K562 (cell line): ENCODE measurements at regions not wholly inside any gene's neighbourhood (a gene's known extent, or its start where the extent isn't known, plus 50 kb on each side); places are given as distances from the start of the nearest gene placed in this dataset.

Experiments
- CTCF ChIP-seq, 3 experiments: IDR thresholded peaks in 2 of 3; conservative IDR thresholded peaks in 1 of 3; 2 replicates each; pipeline ENCODE4 v1.5.1; 2011 to 2012; ENCODE audit warnings: low read length in 3 of 3, mild to moderate bottlenecking in 3 of 3, control low read depth in 2 of 3, improper control_type of control experiment in 1 of 3, inconsistent platforms in 1 of 3, low read depth in 1 of 3, mixed read lengths in 1 of 3, moderate library complexity in 1 of 3; ENCODE audit not compliant: insufficient read depth in 2 of 3
- EP300 ChIP-seq: IDR thresholded peaks from 2 replicates; pipeline ENCODE4 v1.6.1; 2012; ENCODE audit warnings: low read length, improper control_type of control experiment
- IRF9 ChIP-seq: fragments of 450-650 bp; IDR thresholded peaks from 2 replicates; pipeline ENCODE4 v1.6.1; 2016; ENCODE audit warnings: missing biosample characterization, missing genetic modification characterization
- PREB ChIP-seq: sonication (generic); formaldehyde crosslinking; IDR thresholded peaks from 2 replicates; pipeline ENCODE4 v1.8.1; 2023; ENCODE audit warnings: mild to moderate bottlenecking, missing genetic modification reagents
- ZEB2 ChIP-seq: fragments of 450-650 bp; IDR thresholded peaks from 2 replicates; pipeline ENCODE4 v1.6.1; 2016
- ZNF408 ChIP-seq: fragments of 250-450 bp; sonication (Bioruptor Pico); IDR thresholded peaks from 2 replicates; pipeline ENCODE4 v1.4.0; 2020; ENCODE audit warnings: low read depth, mild to moderate bottlenecking, moderate library complexity
- TF ChIP-seq, protein P1 (sequence below): sonication (generic); formaldehyde crosslinking; IDR thresholded peaks from 2 replicates; pipeline ENCODE4 v1.8.0; 2022; ENCODE audit warnings: mild to moderate bottlenecking, missing genetic modification reagents

GRCh38 chr6:170018422-170018935 lies 267.1 kb downstream of the ERMARD start:
- TF ChIP-seq PREB (no peak), ZNF408 (CRISPR knock-in tag) (no peak), IRF9 (tag) (no peak), CTCF (IDR thresholded peaks at IDR 0.05 in 2 of 3, conservative IDR thresholded peaks at IDR 0.05 in 1 of 3; ENCODE audit: insufficient read depth in 2 of 3, low read depth in 1 of 3, low read length in 3 of 3) (no peak), EP300 (no peak), ZEB2 (no peak)
- TF ChIP-seq, protein P1, sequence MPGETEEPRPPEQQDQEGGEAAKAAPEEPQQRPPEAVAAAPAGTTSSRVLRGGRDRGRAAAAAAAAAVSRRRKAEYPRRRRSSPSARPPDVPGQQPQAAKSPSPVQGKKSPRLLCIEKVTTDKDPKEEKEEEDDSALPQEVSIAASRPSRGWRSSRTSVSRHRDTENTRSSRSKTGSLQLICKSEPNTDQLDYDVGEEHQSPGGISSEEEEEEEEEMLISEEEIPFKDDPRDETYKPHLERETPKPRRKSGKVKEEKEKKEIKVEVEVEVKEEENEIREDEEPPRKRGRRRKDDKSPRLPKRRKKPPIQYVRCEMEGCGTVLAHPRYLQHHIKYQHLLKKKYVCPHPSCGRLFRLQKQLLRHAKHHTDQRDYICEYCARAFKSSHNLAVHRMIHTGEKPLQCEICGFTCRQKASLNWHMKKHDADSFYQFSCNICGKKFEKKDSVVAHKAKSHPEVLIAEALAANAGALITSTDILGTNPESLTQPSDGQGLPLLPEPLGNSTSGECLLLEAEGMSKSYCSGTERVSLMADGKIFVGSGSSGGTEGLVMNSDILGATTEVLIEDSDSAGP (CRISPR knock-in tag): no peak
